GM23338 (cell line): ENCODE measurements at regions not wholly inside any gene's neighbourhood (a gene's known extent, or its start where the extent isn't known, plus 50 kb on each side); places are given as distances from the start of the nearest gene placed in this dataset.

ENCODE experiments used
- ATAC-seq: fragments of 200-7000 bp; cut with Tn5 transposase; 3 replicates; pipeline ENCODE4 v1.9.1; 2020
- DNase-seq: peaks from one replicate; pipeline ENCODE4 v3.0.0-alpha.2; 2015; ENCODE audit warnings: low spot score
- H2AFZ ChIP-seq: fragments of 200-600 bp; sonication (generic); 2 replicates; pipeline ENCODE4 v1.8.0; 2016; ENCODE audit warnings: antibody characterized with exemption, mild to moderate bottlenecking, moderate library complexity
- H3F3A ChIP-seq: fragments of 200-600 bp; sonication (generic); replicated peaks from 2 replicates; pipeline ENCODE4 v1.8.0; 2017; ENCODE audit warnings: antibody characterized with exemption, mixed run types, low read depth
- H3K27ac ChIP-seq: fragments of 200-600 bp; sonication (generic); 2 replicates; pipeline ENCODE4 v1.6.1; 2016; ENCODE audit warnings: low read depth
- H3K27me3 ChIP-seq: fragments of 200-600 bp; sonication (generic); 2 replicates; pipeline ENCODE4 v1.8.0; 2016; ENCODE audit warnings: mild to moderate bottlenecking, mixed run types, moderate library complexity; ENCODE audit not compliant: insufficient read depth
- H3K36me3 ChIP-seq: fragments of 200-600 bp; sonication (generic); 2 replicates; pipeline ENCODE4 v1.8.0; 2016; ENCODE audit warnings: mild to moderate bottlenecking; ENCODE audit not compliant: insufficient read depth
- H3K4me1 ChIP-seq: fragments of 200-600 bp; sonication (generic); 2 replicates; pipeline ENCODE4 v1.8.0; 2016; ENCODE audit warnings: mild to moderate bottlenecking, moderate library complexity; ENCODE audit not compliant: insufficient read depth
- H3K4me2 ChIP-seq: fragments of 200-600 bp; sonication (generic); 2 replicates; pipeline ENCODE4 v1.7.1; 2017; ENCODE audit warnings: mixed run types
- H3K4me3 ChIP-seq: fragments of 200-600 bp; sonication (generic); 2 replicates; pipeline ENCODE4 v1.6.1; 2016; ENCODE audit warnings: mixed run types
- H3K79me2 ChIP-seq: fragments of 200-600 bp; sonication (generic); replicated peaks from 2 replicates; pipeline ENCODE4 v1.8.0; 2017; ENCODE audit warnings: mild to moderate bottlenecking; ENCODE audit not compliant: insufficient read depth
- H3K9me2 ChIP-seq: fragments of 200-600 bp; sonication (generic); 2 replicates; pipeline ENCODE4 v1.8.0; 2017; ENCODE audit not compliant: insufficient read depth
- H4K20me1 ChIP-seq: fragments of 200-600 bp; sonication (generic); replicated peaks from 2 replicates; pipeline ENCODE4 v1.8.0; 2017; ENCODE audit warnings: mild to moderate bottlenecking; ENCODE audit not compliant: insufficient read depth
- H3K27ac Mint-ChIP-seq: 2 replicates; pipeline ENCODE4 v1.8.0; 2020; ENCODE audit warnings: inconsistent platforms, mild to moderate bottlenecking, moderate library complexity, mixed read lengths
- H3K27me3 Mint-ChIP-seq: 3 replicates; pipeline ENCODE4 v1.8.0; 2022; ENCODE audit warnings: low read depth, mild to moderate bottlenecking, moderate library complexity, mixed read lengths, inconsistent platforms; ENCODE audit not compliant: insufficient read depth, poor library complexity
- H3K36me3 Mint-ChIP-seq: 3 replicates; pipeline ENCODE4 v1.8.0; 2021; ENCODE audit warnings: low read depth, mild to moderate bottlenecking, inconsistent platforms, moderate library complexity, mixed read lengths
- H3K4me1 Mint-ChIP-seq: 3 replicates; pipeline ENCODE4 v1.8.0; 2020; ENCODE audit warnings: mild to moderate bottlenecking, inconsistent platforms, mixed read lengths
- H3K4me3 Mint-ChIP-seq: 3 replicates; pipeline ENCODE4 v1.8.0; 2021; ENCODE audit warnings: moderate library complexity, mild to moderate bottlenecking, inconsistent platforms, mixed read lengths
- H3K9me3 Mint-ChIP-seq: 3 replicates; pipeline ENCODE4 v1.8.0; 2020; ENCODE audit warnings: moderate library complexity, mild to moderate bottlenecking, inconsistent platforms, mixed read lengths
- CREB1 ChIP-seq: fragments of 250-450 bp; sonication (Bioruptor Pico); IDR thresholded peaks from 2 replicates; pipeline ENCODE4 v1.5.0; 2020; ENCODE audit warnings: low read depth, mild to moderate bottlenecking, moderate library complexity
- CTCF ChIP-seq, 2 experiments: fragments of 200-600 bp in 1 of 2; sonication (generic) in 1 of 2; conservative IDR thresholded peaks; 2 replicates each; pipeline versions ENCODE4 v1.5.1 to v1.6.1; 2016 to 2017; ENCODE audit warnings: antibody characterized with exemption in 2 of 2, low read depth in 2 of 2, mild to moderate bottlenecking in 2 of 2, moderate library complexity in 1 of 2
- ETS1 ChIP-seq: IDR thresholded peaks from 2 replicates; pipeline ENCODE4 v1.6.1; 2016; ENCODE audit warnings: antibody characterized with exemption
- EZH2 ChIP-seq: fragments of 200-600 bp; sonication (generic); IDR thresholded peaks from one replicate; pipeline ENCODE4 v1.8.0; 2017; ENCODE audit warnings: antibody characterized with exemption, mild to moderate bottlenecking, low read depth; ENCODE audit not compliant: unreplicated experiment
- EZH2phosphoT487 ChIP-seq: fragments of 200-600 bp; sonication (generic); IDR thresholded peaks from one replicate; pipeline ENCODE4 v1.8.1; 2018; ENCODE audit warnings: antibody characterized with exemption; ENCODE audit not compliant: unreplicated experiment
- JUNB ChIP-seq: IDR thresholded peaks from one replicate; pipeline ENCODE4 v1.6.1; 2016; ENCODE audit warnings: antibody characterized with exemption; ENCODE audit not compliant: unreplicated experiment
- POLR2AphosphoS5 ChIP-seq: IDR thresholded peaks from 2 replicates; pipeline ENCODE4 v1.6.1; 2016; ENCODE audit warnings: antibody characterized with exemption, low read depth
- STAT1 ChIP-seq: IDR thresholded peaks from one replicate; pipeline ENCODE4 v1.6.1; 2016; ENCODE audit warnings: antibody characterized with exemption; ENCODE audit not compliant: unreplicated experiment
- ZNF114 ChIP-seq: fragments of 250-450 bp; sonication (Bioruptor Pico); IDR thresholded peaks from 2 replicates; pipeline ENCODE4 v1.5.0; 2020; ENCODE audit warnings: mild to moderate bottlenecking, moderate library complexity
- ZNF331 ChIP-seq: fragments of 250-450 bp; sonication (Bioruptor Pico); IDR thresholded peaks from 2 replicates; pipeline ENCODE4 v1.5.0; 2020; ENCODE audit warnings: low read depth, mild to moderate bottlenecking, moderate library complexity
- ZNF462 ChIP-seq: fragments of 250-450 bp; sonication (Bioruptor Pico); IDR thresholded peaks from 2 replicates; pipeline ENCODE4 v1.5.0; 2020; ENCODE audit warnings: mild to moderate bottlenecking, moderate library complexity
- TF ChIP-seq, protein P1 (sequence below): IDR thresholded peaks from one replicate; pipeline ENCODE4 v1.6.1; 2018; ENCODE audit warnings: antibody characterized with exemption; ENCODE audit not compliant: unreplicated experiment

- Histone ChIP-seq H2AFZ (no peak overlapping the region), H3K4me2 (no peak overlapping the region), H3K4me3 (no peak overlapping the region), H3K9me2 (no peaks in the 10 kb centered on the region), H3F3A (no peaks in the 10 kb centered on the region), H3K27me3 (no peaks in the 10 kb centered on the region), H3K4me1 (no peaks in the 10 kb centered on the region), H3K27ac (no peak overlapping the region), H4K20me1 (no peaks in the 10 kb centered on the region), H3K36me3 (no peaks in the 10 kb centered on the region), H3K79me2 (no peaks in the 10 kb centered on the region)
- no peak for TF ChIP-seq ZNF462
- no peak for TF ChIP-seq EZH2
- no peak for TF ChIP-seq EZH2phosphoT487
- no peak for TF ChIP-seq JUNB
- TF ChIP-seq CTCF (conservative IDR thresholded peaks at IDR 0.05; ENCODE audit: low read depth in 2 of 2): no peak
- no peak for TF ChIP-seq ZNF331 (CRISPR knock-in tag)
- TF ChIP-seq, protein P1, sequence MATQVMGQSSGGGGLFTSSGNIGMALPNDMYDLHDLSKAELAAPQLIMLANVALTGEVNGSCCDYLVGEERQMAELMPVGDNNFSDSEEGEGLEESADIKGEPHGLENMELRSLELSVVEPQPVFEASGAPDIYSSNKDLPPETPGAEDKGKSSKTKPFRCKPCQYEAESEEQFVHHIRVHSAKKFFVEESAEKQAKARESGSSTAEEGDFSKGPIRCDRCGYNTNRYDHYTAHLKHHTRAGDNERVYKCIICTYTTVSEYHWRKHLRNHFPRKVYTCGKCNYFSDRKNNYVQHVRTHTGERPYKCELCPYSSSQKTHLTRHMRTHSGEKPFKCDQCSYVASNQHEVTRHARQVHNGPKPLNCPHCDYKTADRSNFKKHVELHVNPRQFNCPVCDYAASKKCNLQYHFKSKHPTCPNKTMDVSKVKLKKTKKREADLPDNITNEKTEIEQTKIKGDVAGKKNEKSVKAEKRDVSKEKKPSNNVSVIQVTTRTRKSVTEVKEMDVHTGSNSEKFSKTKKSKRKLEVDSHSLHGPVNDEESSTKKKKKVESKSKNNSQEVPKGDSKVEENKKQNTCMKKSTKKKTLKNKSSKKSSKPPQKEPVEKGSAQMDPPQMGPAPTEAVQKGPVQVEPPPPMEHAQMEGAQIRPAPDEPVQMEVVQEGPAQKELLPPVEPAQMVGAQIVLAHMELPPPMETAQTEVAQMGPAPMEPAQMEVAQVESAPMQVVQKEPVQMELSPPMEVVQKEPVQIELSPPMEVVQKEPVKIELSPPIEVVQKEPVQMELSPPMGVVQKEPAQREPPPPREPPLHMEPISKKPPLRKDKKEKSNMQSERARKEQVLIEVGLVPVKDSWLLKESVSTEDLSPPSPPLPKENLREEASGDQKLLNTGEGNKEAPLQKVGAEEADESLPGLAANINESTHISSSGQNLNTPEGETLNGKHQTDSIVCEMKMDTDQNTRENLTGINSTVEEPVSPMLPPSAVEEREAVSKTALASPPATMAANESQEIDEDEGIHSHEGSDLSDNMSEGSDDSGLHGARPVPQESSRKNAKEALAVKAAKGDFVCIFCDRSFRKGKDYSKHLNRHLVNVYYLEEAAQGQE: no peak
- TF ChIP-seq ETS1: no peak
- TF ChIP-seq ZNF114 (CRISPR knock-in tag): no peak
- no peak for TF ChIP-seq POLR2AphosphoS5
- TF ChIP-seq STAT1: no peak
- no peak for TF ChIP-seq CREB1
- ATAC-seq: no peak
- H3K9me3 Mint-ChIP-seq: no peaks in the 10 kb centered on the region
- no peaks in the 10 kb centered on the region for H3K27me3 Mint-ChIP-seq
- no peak for DNase-seq
- no peak overlapping the region for H3K4me3 Mint-ChIP-seq
- no peak overlapping the region for H3K27ac Mint-ChIP-seq
- no peaks in the 10 kb centered on the region for H3K36me3 Mint-ChIP-seq
- H3K4me1 Mint-ChIP-seq: no peaks in the 10 kb centered on the region
Observed at GRCh38 chr15:38662033-38662802, 97.6 kb upstream of the RASGRP1 start.
